Spleen (tissue), 11 donors: ENCODE measurements at regions not wholly inside any gene's neighbourhood (a gene's known extent, or its start where the extent isn't known, plus 50 kb on each side); places are given as distances from the start of the nearest gene placed in this dataset.
A peak's percentile ranks its signal among the peaks of the same experiment; 100 is the strongest.
"Not testable (repeated sequence)": the region's sequence is repeated elsewhere in the genome, so short reads cannot be mapped to it uniquely, and the experiment has no call there.

Experiments
- DNase-seq: peaks from one replicate; pipeline ENCODE4 v3.0.0-alpha.2; 2020
- H3K27ac ChIP-seq, 8 donors: fragments of 200-600 bp; sonication (generic) in 7 of 8; 1 replicate in 4 of 8; 2 replicates in 4 of 8; pipeline versions ENCODE4 v1.5.0 to v1.8.0; 2016 to 2021; ENCODE audit warnings: inconsistent platforms in 4 of 8, mild to moderate bottlenecking in 4 of 8, moderate library complexity in 1 of 8
- H3K27me3 ChIP-seq, 7 donors: fragments of 200-600 bp; sonication (generic) in 6 of 7; replicated peaks in 1 of 7; 1 replicate in 4 of 7; 2 replicates in 3 of 7; pipeline versions ENCODE4 v1.5.0 to v1.8.0; 2016 to 2021; ENCODE audit warnings: inconsistent platforms in 3 of 7, mild to moderate bottlenecking in 1 of 7
- H3K36me3 ChIP-seq, 6 donors: fragments of 200-600 bp; sonication (generic) in 5 of 6; 1 replicate in 4 of 6; 2 replicates in 2 of 6; pipeline versions ENCODE4 v1.5.0 to v1.8.0; 2016 to 2021; ENCODE audit warnings: inconsistent platforms in 2 of 6
- H3K4me1 ChIP-seq, 6 donors: fragments of 200-600 bp; sonication (generic) in 5 of 6; 1 replicate in 3 of 6; 2 replicates in 3 of 6; pipeline versions ENCODE4 v1.5.0 to v1.8.0; 2016 to 2021; ENCODE audit warnings: inconsistent platforms in 3 of 6
- H3K4me3 ChIP-seq, 8 donors: fragments of 200-600 bp; sonication (generic) in 7 of 8; 1 replicate in 4 of 8; 2 replicates in 4 of 8; pipeline versions ENCODE4 v1.5.0 to v1.8.0; 2016 to 2021; ENCODE audit warnings: inconsistent platforms in 4 of 8, mild to moderate bottlenecking in 4 of 8, moderate library complexity in 2 of 8
- H3K9me3 ChIP-seq, 8 donors: fragments of 200-600 bp; sonication (generic) in 7 of 8; 1 replicate in 4 of 8; 2 replicates in 4 of 8; pipeline versions ENCODE4 v1.5.0 to v1.8.0; 2016 to 2021; ENCODE audit warnings: inconsistent platforms in 4 of 8
- CTCF ChIP-seq, 11 experiments: fragments of 200-600 bp in 7 of 11; fragments of 450-650 bp in 4 of 11; sonication (generic) in 4 of 11; IDR thresholded peaks in 8 of 11; conservative IDR thresholded peaks in 3 of 11; 1 replicate in 7 of 11; 2 replicates in 4 of 11; pipeline versions ENCODE4 v1.4.0 to v1.8.0; 2016 to 2021; ENCODE audit warnings: antibody characterized with exemption in 11 of 11, inconsistent platforms in 4 of 11, mild to moderate bottlenecking in 1 of 11
- POLR2A ChIP-seq, 3 donors: fragments of 450-650 bp; IDR thresholded peaks; one replicate each; pipeline ENCODE4 v1.5.1; 2017; ENCODE audit warnings: antibody characterized with exemption in 3 of 3, mild to moderate bottlenecking in 1 of 3
- POLR2AphosphoS5 ChIP-seq, 3 donors: sonication (generic); formaldehyde crosslinking; IDR thresholded peaks; one replicate each; pipeline ENCODE4 v1.5.1; 2017; ENCODE audit warnings: antibody characterized with exemption in 3 of 3
- WGBS, 5 donors: extraction: QIAGEN DNeasy Blood & Tissue Kit in 3 of 5; methylation state at CpG; one replicate each; pipeline versions ENCODE4 v1.1.5 to v1.1.7; 2013 to 2018; 5-methylcytosine and 5-hydroxymethylcytosine counted together
- intact Hi-C: fragments of 100-400 bp; cut with DNase I; formaldehyde crosslinking; loops from one replicate; pipeline ENCODE4 v1.15.0; 2023; ENCODE audit warnings: low total_unique reads
- donor health status: healthy with polysubstance abuse.
- donor health status: DM: no; HTN: no; CAD: no; lungs with moderate emphysema.
- donor health status: DM: no; HTN: no; CAD: no.
- donor health status: Bipolar disorder and iron deficiency.
- donor health status: healthy.
- donor health status: DM: no; HTN: no; CAD: no.
- donor health status: DM: yes; HTN: yes; CAD: no.

GRCh38 chr16:88197481-88198456 is 185.0 kb upstream of the ZNF469 start:
- no peak for TF ChIP-seq POLR2A (IDR thresholded peaks at IDR 0.05)
- no peaks in the 10 kb centered on the region for H3K9me3 ChIP-seq
- H3K27me3 ChIP-seq = no peaks in the 10 kb centered on the region
- H3K36me3 ChIP-seq = no peaks in the 10 kb centered on the region
- intact Hi-C loops = loop anchor here (10.0 kb wide), 1 partner anchor 237 kb away; no protein-coding TSS in a partner anchor
- no peak for DNase-seq
- no peak overlapping the region for H3K27ac ChIP-seq
- 84 to 90% (median 86%) methylated on average over 16 to 20 of the region's 20 CpGs for WGBS, 5 donors
- peaks cover 0 to 9% (median 2%) of the 10 kb centered on the region in 6 donors for H3K4me1 ChIP-seq
- no peak overlapping the region for H3K4me3 ChIP-seq

GRCh38 chr16:88198457-88199295 is 184.1 kb upstream of the ZNF469 start:
- not testable (repeated sequence) for H3K36me3 ChIP-seq, H3K9me3 ChIP-seq, H3K27me3 ChIP-seq, H3K4me1 ChIP-seq, H3K27ac ChIP-seq, H3K4me3 ChIP-seq, DNase-seq
- WGBS, 5 donors = 70 to 91% (median 81%) methylated on average over 8 to 24 of the region's 26 CpGs
- intact Hi-C loops = loop anchor here (10.0 kb wide), 1 partner anchor 236 kb away; no protein-coding TSS in a partner anchor

- peak overlapping the region in 1 of 8 donors; percentile 16 for H3K27ac ChIP-seq
- intact Hi-C loops = loop anchor here (10.0 kb wide), 1 partner anchor 235 kb away; no protein-coding TSS in a partner anchor
- not testable (repeated sequence) for H3K36me3 ChIP-seq, H3K4me3 ChIP-seq, H3K4me1 ChIP-seq, H3K9me3 ChIP-seq, H3K27me3 ChIP-seq, DNase-seq
- 78 to 90% (median 83%) methylated on average over 8 to 24 of the region's 25 CpGs for WGBS, 5 donors
Observed at GRCh38 chr16:88199296-88200153, 183.2 kb upstream of the ZNF469 start.

GRCh38 chr16:88200154-88200895 is 182.4 kb upstream of the ZNF469 start:
- H3K9me3 ChIP-seq, DNase-seq, H3K36me3 ChIP-seq, H3K27me3 ChIP-seq, H3K4me1 ChIP-seq, H3K4me3 ChIP-seq, intact Hi-C loops, H3K27ac ChIP-seq: not testable (repeated sequence)
- WGBS, 5 donors = 77 to 89% (median 83%) methylated on average over 26 to 29 of the region's 30 CpGs

- H3K9me3 ChIP-seq = no peaks in the 10 kb centered on the region
- no peak overlapping the region for H3K27ac ChIP-seq
- WGBS, 5 donors = 74 to 93% (median 90%) methylated on average over 5 to 13 of the region's 13 CpGs
- no peaks in the 10 kb centered on the region for H3K36me3 ChIP-seq
- H3K4me1 ChIP-seq = no peaks in the 10 kb centered on the region
- no peaks in the 10 kb centered on the region for H3K27me3 ChIP-seq
- TF ChIP-seq POLR2A (IDR thresholded peaks at IDR 0.05) (no peak), CTCF (IDR thresholded peaks at IDR 0.05 in 8 of 11, conservative IDR thresholded peaks at IDR 0.05 in 3 of 11) (no peak), POLR2AphosphoS5 (IDR thresholded peaks at IDR 0.05) (no peak)
- no peak for DNase-seq
- H3K4me3 ChIP-seq = no peak overlapping the region
- intact Hi-C loops = no loop called here
Observed at GRCh38 chr16:88200896-88201185, 181.9 kb upstream of the ZNF469 start.

- H3K9me3 ChIP-seq, H3K27me3 ChIP-seq, intact Hi-C loops, H3K36me3 ChIP-seq, H3K27ac ChIP-seq, DNase-seq, H3K4me3 ChIP-seq, H3K4me1 ChIP-seq: not testable (repeated sequence)
- 80 to 88% (median 85%) methylated on average over 7 to 9 of the region's 9 CpGs for WGBS, 5 donors
Observed at GRCh38 chr16:88201611-88202010, 181.1 kb upstream of the ZNF469 start.
